ENCODE measurements at regions not wholly inside any gene's neighbourhood (a gene's known extent, or its start where the extent isn't known, plus 50 kb on each side); places are given as distances from the start of the nearest gene placed in this dataset.
"Not testable (repeated sequence)": the region's sequence is repeated elsewhere in the genome, so short reads cannot be mapped to it uniquely, and the experiment has no call there.

GRCh38 chr21:31424058-31424457, 80.0 kb upstream of the TIAM1 start:
- Histone ChIP-seq H3K4me3 (no peak overlapping the region), H3K27me3 (ENCODE audit: low read depth) (no peaks in the 10 kb centered on the region), H3K27ac (no peak overlapping the region), H3K36me3 (no peaks in the 10 kb centered on the region), H3K9me3 (no peaks in the 10 kb centered on the region), H3K4me1 (no peaks in the 10 kb centered on the region)
- TF ChIP-seq, protein P1, sequence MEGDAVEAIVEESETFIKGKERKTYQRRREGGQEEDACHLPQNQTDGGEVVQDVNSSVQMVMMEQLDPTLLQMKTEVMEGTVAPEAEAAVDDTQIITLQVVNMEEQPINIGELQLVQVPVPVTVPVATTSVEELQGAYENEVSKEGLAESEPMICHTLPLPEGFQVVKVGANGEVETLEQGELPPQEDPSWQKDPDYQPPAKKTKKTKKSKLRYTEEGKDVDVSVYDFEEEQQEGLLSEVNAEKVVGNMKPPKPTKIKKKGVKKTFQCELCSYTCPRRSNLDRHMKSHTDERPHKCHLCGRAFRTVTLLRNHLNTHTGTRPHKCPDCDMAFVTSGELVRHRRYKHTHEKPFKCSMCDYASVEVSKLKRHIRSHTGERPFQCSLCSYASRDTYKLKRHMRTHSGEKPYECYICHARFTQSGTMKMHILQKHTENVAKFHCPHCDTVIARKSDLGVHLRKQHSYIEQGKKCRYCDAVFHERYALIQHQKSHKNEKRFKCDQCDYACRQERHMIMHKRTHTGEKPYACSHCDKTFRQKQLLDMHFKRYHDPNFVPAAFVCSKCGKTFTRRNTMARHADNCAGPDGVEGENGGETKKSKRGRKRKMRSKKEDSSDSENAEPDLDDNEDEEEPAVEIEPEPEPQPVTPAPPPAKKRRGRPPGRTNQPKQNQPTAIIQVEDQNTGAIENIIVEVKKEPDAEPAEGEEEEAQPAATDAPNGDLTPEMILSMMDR (IDR thresholded peaks at IDR 0.05): no peak
- ATAC-seq: no peak
- no peak for DNase-seq
- intact Hi-C loops (cut with DNase I): no loop called here

- Histone ChIP-seq H3K27ac (no peak overlapping the region), H3K4me1 (no peaks in the 10 kb centered on the region), H3K9me3 (no peaks in the 10 kb centered on the region), H3K4me3 (no peak overlapping the region), H3K27me3 (ENCODE audit: low read depth) (no peaks in the 10 kb centered on the region), H3K36me3 (no peaks in the 10 kb centered on the region)
- ATAC-seq: no peak
- no peak for DNase-seq
- TF ChIP-seq, protein P1 (IDR thresholded peaks at IDR 0.05): no peak
- intact Hi-C loops (cut with DNase I): no loop called here
Measured at GRCh38 chr21:31420988-31421387, 76.9 kb upstream of the TIAM1 start.

DNA sequence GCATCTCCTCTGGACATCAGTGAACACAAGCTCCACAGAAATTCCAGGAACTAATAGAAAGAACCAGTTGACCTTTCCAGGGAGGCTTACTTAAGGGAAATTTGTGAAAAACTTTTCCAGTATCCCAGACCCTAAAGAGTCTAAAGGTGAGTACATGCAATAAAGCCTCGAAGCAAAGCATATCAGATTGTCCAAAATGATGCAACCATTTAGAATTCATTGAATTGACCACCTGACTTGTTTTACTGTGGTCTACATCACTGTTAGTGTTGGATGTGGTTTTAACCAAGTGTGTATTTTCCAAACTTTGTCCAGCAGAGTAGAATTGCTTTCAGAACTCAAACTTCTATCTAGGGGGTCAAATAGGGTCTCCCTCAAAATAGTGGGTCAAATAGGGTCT, 76.3 kb upstream of the TIAM1 start:
- Histone ChIP-seq H3K4me3 (no peak overlapping the region), H3K9me3 (no peaks in the 10 kb centered on the region), H3K27me3 (ENCODE audit: low read depth) (no peaks in the 10 kb centered on the region), H3K36me3 (no peaks in the 10 kb centered on the region), H3K27ac (no peak overlapping the region), H3K4me1 (no peaks in the 10 kb centered on the region)
- intact Hi-C loops (cut with DNase I): no loop called here
- TF ChIP-seq, protein P1 (IDR thresholded peaks at IDR 0.05): no peak
- DNase-seq (no peak), ATAC-seq (no peak)

DNA sequence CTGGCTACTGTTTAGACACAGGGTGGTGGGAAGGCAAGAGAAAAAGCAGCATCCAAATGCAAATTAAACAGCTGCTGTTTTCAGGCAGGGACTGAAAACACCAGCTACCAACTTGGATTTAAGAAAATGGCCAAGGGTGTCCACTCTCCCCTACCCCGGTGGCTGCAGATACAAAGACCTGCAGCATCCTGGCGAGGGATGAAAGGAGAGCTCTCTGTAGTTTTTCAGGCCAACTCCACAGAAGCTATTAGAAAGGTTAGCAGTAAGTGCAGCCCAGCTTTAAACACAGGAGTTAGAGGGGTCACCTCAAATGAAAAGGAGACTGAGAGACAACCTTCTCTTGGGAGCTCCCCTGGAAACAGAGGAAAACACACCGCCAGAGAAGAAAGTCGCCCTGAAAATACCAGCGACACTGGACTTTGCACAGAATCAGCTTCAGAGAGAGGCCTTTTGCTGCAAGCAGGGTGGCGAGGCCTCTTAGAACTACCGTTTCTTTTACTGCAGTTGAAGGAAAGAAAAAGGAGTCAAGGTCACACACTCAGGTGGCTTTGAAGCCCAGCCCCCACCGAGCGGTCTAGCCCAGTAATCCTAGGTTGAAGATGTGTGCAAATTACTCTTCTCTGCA, 74.4 kb upstream of the TIAM1 start:
- H3K36me3 ChIP-seq: no peaks in the 10 kb centered on the region
- ATAC-seq (no peak), DNase-seq (no peak)
- no peak overlapping the region for H3K4me3 ChIP-seq
- H3K4me1 ChIP-seq: no peaks in the 10 kb centered on the region
- no peak overlapping the region for H3K27ac ChIP-seq
- TF ChIP-seq, protein P1 (IDR thresholded peaks at IDR 0.05): no peak
- intact Hi-C loops (cut with DNase I): no loop called here
- no peaks in the 10 kb centered on the region for H3K9me3 ChIP-seq
- H3K27me3 ChIP-seq (ENCODE audit: low read depth): no peaks in the 10 kb centered on the region

- DNase-seq; H3K4me3 ChIP-seq; H3K27ac ChIP-seq; ATAC-seq; intact Hi-C loops (cut with DNase I); H3K36me3 ChIP-seq; H3K4me1 ChIP-seq; H3K27me3 ChIP-seq (ENCODE audit: low read depth); H3K9me3 ChIP-seq: not testable (repeated sequence)
Measured at GRCh38 chr21:31417214-31417613, 73.2 kb upstream of the TIAM1 start.

- ATAC-seq: peak in 1 of 2 donors; percentile 56
- DNase-seq: no peak
- TF ChIP-seq, protein P1 (IDR thresholded peaks at IDR 0.05): no peak
Measured at GRCh38 chr21:31416465-31416864, 72.4 kb upstream of the TIAM1 start.

More at GRCh38 chr21:31416465-31416864, 72.4 kb upstream of the TIAM1 start:
- Histone ChIP-seq H3K9me3 (no peaks in the 10 kb centered on the region), H3K36me3 (no peaks in the 10 kb centered on the region), H3K27me3 (ENCODE audit: low read depth) (no peaks in the 10 kb centered on the region), H3K27ac (no peak overlapping the region), H3K4me3 (no peak overlapping the region), H3K4me1 (no peaks in the 10 kb centered on the region)
- intact Hi-C loops (cut with DNase I): no loop called here
